ENCODE measurements at regions not wholly inside any gene's neighbourhood (a gene's known extent, or its start where the extent isn't known, plus 50 kb on each side); places are given as distances from the start of the nearest gene placed in this dataset.

- H3K79me2 ChIP-seq (ENCODE audit: insufficient read depth, low read length) = no peaks in the 10 kb centered on the region
- Mint-ChIP-seq H3K9me3 (peaks cover 0 to 2% (median 0%) of the 10 kb centered on the region in 7 donors), H3K4me1 (no peaks in the 10 kb centered on the region), H3K27me3 (ENCODE audit: low read depth in 3 of 3) (peaks cover 0 to 1% (median 0%) of the 10 kb centered on the region in 3 donors), H3K36me3 (no peaks in the 10 kb centered on the region), H3K27ac (no peak overlapping the region), H3K4me3 (no peak overlapping the region)
- H3K4me1 ChIP-seq (ENCODE audit: control insufficient read depth in 1 of 2, insufficient read depth in 2 of 2, low read length in 2 of 2) = no peaks in the 10 kb centered on the region
- H4K20me1 ChIP-seq (ENCODE audit: insufficient read depth, low read length) = no peaks in the 10 kb centered on the region
- H2AFZ ChIP-seq (ENCODE audit: insufficient read depth, low read depth, low read length, poor library complexity, severe bottlenecking) = no peak overlapping the region
- no peaks in the 10 kb centered on the region for H3K27me3 ChIP-seq (ENCODE audit: control insufficient read depth in 2 of 2, insufficient read depth in 2 of 2, low read length in 2 of 2)
- DNase-seq = no peak
- intact Hi-C loops (cut with micrococcal nuclease) = no loop called here
- no peak overlapping the region for H3K4me2 ChIP-seq (replicated peaks; ENCODE audit: extremely low read depth, low read length, poor library complexity, severe bottlenecking)
- no peak overlapping the region for H3K27ac ChIP-seq (ENCODE audit: low read depth in 1 of 2, low read length in 2 of 2)
- H3K9me3 ChIP-seq (replicated peaks in 1 of 2; ENCODE audit: control insufficient read depth in 1 of 2, insufficient read depth in 1 of 2, low read length in 2 of 2) = no peaks in the 10 kb centered on the region
- no peak overlapping the region for H3K4me3 ChIP-seq (replicated peaks in 1 of 3; ENCODE audit: low read depth in 2 of 3, low read length in 3 of 3)
- TF ChIP-seq, protein P1, sequence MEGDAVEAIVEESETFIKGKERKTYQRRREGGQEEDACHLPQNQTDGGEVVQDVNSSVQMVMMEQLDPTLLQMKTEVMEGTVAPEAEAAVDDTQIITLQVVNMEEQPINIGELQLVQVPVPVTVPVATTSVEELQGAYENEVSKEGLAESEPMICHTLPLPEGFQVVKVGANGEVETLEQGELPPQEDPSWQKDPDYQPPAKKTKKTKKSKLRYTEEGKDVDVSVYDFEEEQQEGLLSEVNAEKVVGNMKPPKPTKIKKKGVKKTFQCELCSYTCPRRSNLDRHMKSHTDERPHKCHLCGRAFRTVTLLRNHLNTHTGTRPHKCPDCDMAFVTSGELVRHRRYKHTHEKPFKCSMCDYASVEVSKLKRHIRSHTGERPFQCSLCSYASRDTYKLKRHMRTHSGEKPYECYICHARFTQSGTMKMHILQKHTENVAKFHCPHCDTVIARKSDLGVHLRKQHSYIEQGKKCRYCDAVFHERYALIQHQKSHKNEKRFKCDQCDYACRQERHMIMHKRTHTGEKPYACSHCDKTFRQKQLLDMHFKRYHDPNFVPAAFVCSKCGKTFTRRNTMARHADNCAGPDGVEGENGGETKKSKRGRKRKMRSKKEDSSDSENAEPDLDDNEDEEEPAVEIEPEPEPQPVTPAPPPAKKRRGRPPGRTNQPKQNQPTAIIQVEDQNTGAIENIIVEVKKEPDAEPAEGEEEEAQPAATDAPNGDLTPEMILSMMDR (IDR thresholded peaks at IDR 0.05) = no peak
- no peaks in the 10 kb centered on the region for H3K36me3 ChIP-seq (replicated peaks in 1 of 2; ENCODE audit: control insufficient read depth in 1 of 2, insufficient read depth in 2 of 2, low read length in 2 of 2)
- no peak overlapping the region for H3K9ac ChIP-seq (ENCODE audit: insufficient read depth, low read length, poor library complexity, severe bottlenecking)
- WGBS (ENCODE audit: insufficient coverage) = 95% methylated on average over 4 of the region's 5 CpGs
Measured at GRCh38 chr3:40885430-40885829, 313.9 kb upstream of the CTNNB1 start.

DNA sequence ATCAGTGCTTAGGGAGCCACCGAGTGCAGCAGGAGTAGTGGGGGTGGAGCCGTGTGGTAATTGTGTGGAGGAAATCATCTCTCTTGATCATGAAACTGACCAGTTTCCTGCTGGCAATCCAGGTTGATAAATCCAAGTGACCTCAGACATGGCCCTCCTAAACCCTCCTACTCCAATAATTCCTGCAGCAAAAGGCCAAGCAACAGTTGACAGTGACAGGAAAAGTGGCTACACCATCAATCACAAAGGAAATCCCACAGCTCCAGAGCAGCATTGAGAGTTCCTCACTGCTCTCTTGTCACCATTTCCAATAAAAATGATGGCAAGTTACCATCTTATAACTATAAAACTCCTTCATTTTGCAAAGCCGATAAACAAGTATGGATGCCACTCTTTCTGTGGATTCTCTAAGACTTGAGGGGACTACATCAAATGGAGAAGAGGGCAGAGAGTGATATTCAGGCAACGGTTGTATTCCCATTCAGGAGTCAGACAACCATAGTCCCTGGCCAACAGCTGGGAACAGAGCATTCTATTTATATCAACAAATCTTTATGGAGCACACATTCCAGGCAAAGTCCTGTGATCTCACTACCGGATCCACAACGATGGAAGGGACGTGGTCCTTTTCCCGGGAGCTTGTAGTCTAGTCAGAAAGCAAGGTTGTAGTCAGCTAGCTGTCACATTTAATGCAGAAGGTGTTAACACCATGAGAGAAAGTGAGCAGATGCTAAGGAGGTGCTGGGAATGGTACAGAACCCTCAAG, 312.5 kb upstream of the CTNNB1 start:
- no peaks in the 10 kb centered on the region for H3K27me3 ChIP-seq (ENCODE audit: control insufficient read depth in 2 of 2, insufficient read depth in 2 of 2, low read length in 2 of 2)
- no peaks in the 10 kb centered on the region for H3K79me2 ChIP-seq (ENCODE audit: insufficient read depth, low read length)
- H3K9ac ChIP-seq (ENCODE audit: insufficient read depth, low read length, poor library complexity, severe bottlenecking) = no peak overlapping the region
- intact Hi-C loops (cut with micrococcal nuclease) = no loop called here
- H3K36me3 ChIP-seq (replicated peaks in 1 of 2; ENCODE audit: control insufficient read depth in 1 of 2, insufficient read depth in 2 of 2, low read length in 2 of 2) = no peaks in the 10 kb centered on the region
- H3K4me3 ChIP-seq (replicated peaks in 1 of 3; ENCODE audit: low read depth in 2 of 3, low read length in 3 of 3) = no peak overlapping the region
- H3K27ac ChIP-seq (ENCODE audit: low read depth in 1 of 2, low read length in 2 of 2) = no peak overlapping the region
- no peaks in the 10 kb centered on the region for H3K9me3 ChIP-seq (replicated peaks in 1 of 2; ENCODE audit: control insufficient read depth in 1 of 2, insufficient read depth in 1 of 2, low read length in 2 of 2)
- Mint-ChIP-seq H3K9me3 (no peaks in the 10 kb centered on the region), H3K27me3 (ENCODE audit: low read depth in 3 of 3) (peaks cover 0 to 2% (median 1%) of the 10 kb centered on the region in 3 donors), H3K4me1 (no peaks in the 10 kb centered on the region), H3K4me3 (no peak overlapping the region), H3K27ac (no peak overlapping the region), H3K36me3 (no peaks in the 10 kb centered on the region)
- TF ChIP-seq, protein P1 (IDR thresholded peaks at IDR 0.05) = no peak
- no peak overlapping the region for H2AFZ ChIP-seq (ENCODE audit: insufficient read depth, low read depth, low read length, poor library complexity, severe bottlenecking)
- 96% methylated on average over 4 of the region's 8 CpGs for WGBS (ENCODE audit: insufficient coverage)
- H3K4me1 ChIP-seq (ENCODE audit: control insufficient read depth in 1 of 2, insufficient read depth in 2 of 2, low read length in 2 of 2) = no peaks in the 10 kb centered on the region
- no peaks in the 10 kb centered on the region for H4K20me1 ChIP-seq (ENCODE audit: insufficient read depth, low read length)
- no peak for DNase-seq
- H3K4me2 ChIP-seq (replicated peaks; ENCODE audit: extremely low read depth, low read length, poor library complexity, severe bottlenecking) = no peak overlapping the region

All from CD14-positive monocyte (primary cell).